RPMI8226 (cell line): ENCODE measurements at regions not wholly inside any gene's neighbourhood (a gene's known extent, or its start where the extent isn't known, plus 50 kb on each side); places are given as distances from the start of the nearest gene placed in this dataset.

ENCODE experiments used
- DNase-seq: peaks from one replicate; pipeline ENCODE4 v3.0.0-alpha.2; 2015

DNA sequence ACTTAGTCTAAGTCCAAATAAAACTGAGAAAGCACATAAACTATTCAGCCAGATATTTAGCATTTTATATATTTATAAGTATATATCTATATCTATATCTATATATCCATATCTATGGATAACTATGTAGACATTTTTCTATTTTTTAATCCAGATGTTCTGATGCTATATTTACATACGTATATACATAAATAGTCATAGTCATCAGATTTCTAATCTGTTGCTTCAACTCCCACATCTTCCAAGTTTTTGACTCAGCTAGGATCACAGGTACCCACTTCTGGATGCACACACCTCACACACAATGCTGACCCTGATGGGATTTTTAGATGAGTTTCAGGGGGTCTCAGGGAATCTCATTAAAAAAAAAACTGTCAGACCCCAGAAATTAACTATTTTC is 52.2 kb upstream of the ZC3H11B start:
- DNase-seq, result no peak

DNA sequence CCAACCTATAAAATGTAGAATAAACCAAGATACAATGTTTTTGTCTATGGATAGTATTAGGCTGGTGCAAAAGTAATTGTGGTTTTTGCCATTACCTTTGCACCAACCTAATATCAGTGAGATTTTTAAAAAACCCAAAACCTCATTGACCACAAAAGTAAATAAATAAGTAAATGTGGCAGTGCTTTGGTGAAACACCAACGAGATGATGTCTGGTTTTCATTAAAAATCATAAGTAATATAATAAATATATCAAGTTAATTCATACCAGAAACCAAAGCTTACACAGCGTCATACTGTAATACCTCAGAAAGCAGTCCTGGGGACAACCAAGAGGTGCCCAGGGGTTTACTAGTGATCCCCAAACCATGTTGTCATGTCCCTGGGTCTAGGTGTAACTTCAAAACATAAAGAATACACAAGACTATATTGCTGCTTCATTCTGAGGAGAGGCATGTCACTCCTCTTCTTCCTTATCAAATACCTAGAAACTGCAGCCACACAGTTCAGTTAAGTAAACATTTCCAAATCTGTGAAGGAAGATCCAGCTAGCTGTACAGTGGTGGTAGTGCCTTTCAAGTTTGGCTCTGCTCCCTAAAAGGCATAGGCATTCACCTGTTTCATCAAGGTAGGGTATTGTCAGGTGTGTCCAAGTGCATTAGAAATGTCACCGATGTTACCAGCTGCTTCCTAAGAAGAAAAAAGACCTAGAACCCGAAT is 51.6 kb upstream of the ZC3H11B start:
- DNase-seq, result no peak
